ENCODE measurements at regions not wholly inside any gene's neighbourhood (a gene's known extent, or its start where the extent isn't known, plus 50 kb on each side); places are given as distances from the start of the nearest gene placed in this dataset.

GRCh38 chr10:43952760-43953159 lies 304.1 kb upstream of the ZNF32 start:
- H4K5ac ChIP-seq (ENCODE audit: insufficient read length, low read depth, low read length): no peak overlapping the region
- no peak overlapping the region for H4K8ac ChIP-seq (ENCODE audit: extremely low read depth, insufficient read depth, low read length)
- H3K36me3 ChIP-seq (ENCODE audit: control insufficient read depth in 2 of 4, insufficient read depth in 4 of 4, low read length in 3 of 4): no peaks in the 10 kb centered on the region
- H3K9me3 ChIP-seq (ENCODE audit: insufficient read depth in 2 of 2, low read depth in 1 of 2, low read length in 1 of 2): 0 out of 4 replicates have a peak, but pooled peaks cover 0 to 2% of the 10 kb centered on the region in 2 experiments
- no peak overlapping the region for H2BK120ac ChIP-seq (replicated peaks; ENCODE audit: low read depth, low read length)
- no peaks in the 10 kb centered on the region for H4K20me1 ChIP-seq (replicated peaks in 1 of 2; ENCODE audit: control insufficient read depth in 1 of 2, insufficient read depth in 2 of 2, low read length in 2 of 2)
- no peak overlapping the region for H3K56ac ChIP-seq (replicated peaks; ENCODE audit: insufficient read length, low read depth, low read length)
- POLR2A ChIA-PET (ENCODE audit: partially characterized antibody): no interaction called here
- no peak overlapping the region for H2AK5ac ChIP-seq (ENCODE audit: low read depth, low read length)
- H2BK12ac ChIP-seq (ENCODE audit: low read depth, low read length): no peak overlapping the region
- FAIRE-seq: no peak
- H4K91ac ChIP-seq (replicated peaks; ENCODE audit: insufficient read length, low read length): no peak overlapping the region
- H3K27ac ChIP-seq (ENCODE audit: low read depth, low read length): no peak overlapping the region
- H3K23me2 ChIP-seq (ENCODE audit: low read depth, low read length): no peaks in the 10 kb centered on the region
- H2BK5ac ChIP-seq (ENCODE audit: low read depth, low read length): no peak overlapping the region
- H3K79me2 ChIP-seq (ENCODE audit: control insufficient read depth in 1 of 2, insufficient read depth in 2 of 2, low read length in 2 of 2): no peaks in the 10 kb centered on the region
- no peak overlapping the region for H3K4me3 ChIP-seq (ENCODE audit: extremely low read depth in 1 of 4, insufficient read depth in 2 of 4, low read depth in 3 of 4, low read length in 4 of 4)
- no peak overlapping the region for H3K9ac ChIP-seq (replicated peaks in 1 of 4; ENCODE audit: extremely low read depth in 1 of 4, low read depth in 3 of 4, low read length in 3 of 4)
- no peaks in the 10 kb centered on the region for H3K27me3 ChIP-seq (replicated peaks in 1 of 4; ENCODE audit: control insufficient read depth in 3 of 4, extremely low read depth in 1 of 4, insufficient read depth in 3 of 4, low read length in 3 of 4)
- no peak overlapping the region for H3K4me2 ChIP-seq (ENCODE audit: insufficient read depth in 1 of 2, low read depth in 2 of 2, low read length in 2 of 2)
- DNase-seq (ENCODE audit: low read depth in 1 of 2, low spot score in 2 of 2): no peak
- CTCF ChIA-PET (ENCODE audit: partially characterized antibody): no interaction called here
- TF ChIP-seq BCL11A (IDR thresholded peaks at IDR 0.05; ENCODE audit: low read depth in 2 of 2, low read length in 2 of 2) (no peak), RBBP5 (IDR thresholded peaks at IDR 0.05; ENCODE audit: borderline replicate concordance, low read depth, low read length) (no peak), KDM4A (IDR thresholded peaks at IDR 0.05; ENCODE audit: low read depth, low read length, severe bottlenecking) (no peak), CBX5 (IDR thresholded peaks at IDR 0.05; ENCODE audit: low read depth, low read length) (no peak), TAF1 (IDR thresholded peaks at IDR 0.05; ENCODE audit: low read depth, low read length) (no peak)
- H3K14ac ChIP-seq (ENCODE audit: insufficient read length): no peak overlapping the region
- H2BK15ac ChIP-seq (ENCODE audit: low read length): no peak overlapping the region
- no peaks in the 10 kb centered on the region for H3K79me1 ChIP-seq (ENCODE audit: low read depth, low read length)
- no peak overlapping the region for H2AFZ ChIP-seq (ENCODE audit: low read length)
- H3K4ac ChIP-seq (replicated peaks; ENCODE audit: insufficient read length, low read depth, low read length): no peak overlapping the region
- H3K18ac ChIP-seq (ENCODE audit: extremely low read depth, low read length): no peak overlapping the region
- no peaks in the 10 kb centered on the region; a peak in 1 of 7 replicates for H3K4me1 ChIP-seq (replicated peaks in 1 of 4; ENCODE audit: control insufficient read depth in 3 of 4, insufficient read depth in 4 of 4, low read length in 3 of 4)
- H2BK20ac ChIP-seq (ENCODE audit: low read length): no peak overlapping the region
- 100% methylated on average over 1 of the region's 1 CpG; no CpG with 5 or more reads in 1 of the 2 experiments for WGBS, 2 experiments (ENCODE audit: extremely low coverage in 1 of 2, insufficient coverage in 1 of 2, insufficient read length in 1 of 2, insufficient replicate concordance in 2 of 2, low coverage in 1 of 2, low lambda C conversion rate in 2 of 2, missing lambda C conversion rate in 1 of 2)
- H3K23ac ChIP-seq (ENCODE audit: insufficient read length): no peak overlapping the region

All from H1 (cell line).